ENCODE measurements at regions not wholly inside any gene's neighbourhood (a gene's known extent, or its start where the extent isn't known, plus 50 kb on each side); places are given as distances from the start of the nearest gene placed in this dataset.

- Histone ChIP-seq H3K36me3 (ENCODE audit: insufficient read depth, low read length) (no peaks in the 10 kb centered on the region), H4K20me1 (ENCODE audit: insufficient read depth, low read length) (no peaks in the 10 kb centered on the region), H3K4me1 (ENCODE audit: insufficient read depth, low read length, poor library complexity, severe bottlenecking) (no peaks in the 10 kb centered on the region), H3K9me3 (ENCODE audit: low read length) (no peaks in the 10 kb centered on the region), H3K4me3 (ENCODE audit: low read depth, low read length, poor library complexity, severe bottlenecking) (no peak overlapping the region), H3K79me2 (ENCODE audit: insufficient read depth, low read depth, low read length) (no peaks in the 10 kb centered on the region), H3K27ac (ENCODE audit: low read depth, low read length, poor library complexity, severe bottlenecking) (no peak overlapping the region), H2AFZ (ENCODE audit: low read length) (no peak overlapping the region), H3K9me2 (ENCODE audit: insufficient read depth, low read length) (no peaks in the 10 kb centered on the region), H3K4me2 (ENCODE audit: low read length) (no peak overlapping the region)
- intact Hi-C loops (cut with micrococcal nuclease; ENCODE audit: unreplicated experiment): no loop called here
- CTCF ChIA-PET (ENCODE audit: unreplicated experiment): no interaction called here
- POLR2A ChIA-PET: no interaction called here
- TF ChIP-seq CTCF (conservative IDR thresholded peaks at IDR 0.05; ENCODE audit: low read length) (no peak), EZH2phosphoT487 (IDR thresholded peaks at IDR 0.05; ENCODE audit: borderline replicate concordance, low read depth, low read length) (no peak)
- no peak for DNase-seq (ENCODE audit: low spot score)
- no TSS peak for BruUV-seq (replicated peaks)
Measured at GRCh38 chr13:110812121-110812868, 98.8 kb downstream of the ING1 start.

GRCh38 chr13:110812869-110813645 lies 99.6 kb downstream of the ING1 start:
- H3K4me2 ChIP-seq (ENCODE audit: low read length): no peak overlapping the region
- intact Hi-C loops (cut with micrococcal nuclease; ENCODE audit: unreplicated experiment): no loop called here
- TF ChIP-seq CTCF (conservative IDR thresholded peaks at IDR 0.05; ENCODE audit: low read length) (no peak), EZH2phosphoT487 (IDR thresholded peaks at IDR 0.05; ENCODE audit: borderline replicate concordance, low read depth, low read length) (no peak)
- no peaks in the 10 kb centered on the region for H3K79me2 ChIP-seq (ENCODE audit: insufficient read depth, low read depth, low read length)
- CTCF ChIA-PET (ENCODE audit: unreplicated experiment): no interaction called here
- no peaks in the 10 kb centered on the region for H4K20me1 ChIP-seq (ENCODE audit: insufficient read depth, low read length)
- H3K36me3 ChIP-seq (ENCODE audit: insufficient read depth, low read length): no peaks in the 10 kb centered on the region
- POLR2A ChIA-PET: no interaction called here
- DNase-seq (ENCODE audit: low spot score): no peak
- H2AFZ ChIP-seq (ENCODE audit: low read length): no peak overlapping the region
- H3K4me3 ChIP-seq (ENCODE audit: low read depth, low read length, poor library complexity, severe bottlenecking): no peak overlapping the region
- BruUV-seq (replicated peaks): no TSS peak
- no peak overlapping the region for H3K27ac ChIP-seq (ENCODE audit: low read depth, low read length, poor library complexity, severe bottlenecking)
- no peaks in the 10 kb centered on the region for H3K4me1 ChIP-seq (ENCODE audit: insufficient read depth, low read length, poor library complexity, severe bottlenecking)
- no peaks in the 10 kb centered on the region for H3K9me3 ChIP-seq (ENCODE audit: low read length)
- H3K9me2 ChIP-seq (ENCODE audit: insufficient read depth, low read length): no peaks in the 10 kb centered on the region
